Breast epithelium (tissue), 3 donors: ENCODE measurements at regions not wholly inside any gene's neighbourhood (a gene's known extent, or its start where the extent isn't known, plus 50 kb on each side); places are given as distances from the start of the nearest gene placed in this dataset.

Experiments used
- POLR2A ChIP-seq: fragments of 450-650 bp; IDR thresholded peaks from one replicate; pipeline ENCODE4 v1.6.1; 2016; ENCODE audit warnings: antibody characterized with exemption, mild to moderate bottlenecking, moderate library complexity
- POLR2AphosphoS5 ChIP-seq, 3 donors: sonication (generic); formaldehyde crosslinking; IDR thresholded peaks; one replicate each; pipeline ENCODE4 v1.6.1; 2017; ENCODE audit warnings: antibody characterized with exemption in 3 of 3
- TF ChIP-seq, protein P1 (sequence below), 3 donors: fragments of 450-650 bp; IDR thresholded peaks; one replicate each; pipeline ENCODE4 v1.5.1; 2016 to 2017; ENCODE audit warnings: antibody characterized with exemption in 3 of 3, mild to moderate bottlenecking in 3 of 3, moderate library complexity in 3 of 3

DNA sequence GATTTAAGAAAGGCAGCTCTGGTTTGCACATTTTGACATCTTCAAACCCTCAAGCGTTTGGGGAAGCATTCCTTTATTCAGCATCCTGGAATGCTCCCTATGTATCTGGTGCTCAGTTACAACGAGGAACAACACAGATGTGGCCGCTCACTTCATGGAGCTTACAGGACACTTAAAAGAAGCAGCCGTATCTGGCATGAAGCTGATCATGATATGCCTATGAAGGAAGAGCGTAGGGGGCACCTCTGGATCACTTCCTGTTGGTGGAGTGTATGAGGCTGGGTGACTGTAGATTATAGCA is 72.3 kb upstream of the TP53I11 start:
- TF ChIP-seq, protein P1, sequence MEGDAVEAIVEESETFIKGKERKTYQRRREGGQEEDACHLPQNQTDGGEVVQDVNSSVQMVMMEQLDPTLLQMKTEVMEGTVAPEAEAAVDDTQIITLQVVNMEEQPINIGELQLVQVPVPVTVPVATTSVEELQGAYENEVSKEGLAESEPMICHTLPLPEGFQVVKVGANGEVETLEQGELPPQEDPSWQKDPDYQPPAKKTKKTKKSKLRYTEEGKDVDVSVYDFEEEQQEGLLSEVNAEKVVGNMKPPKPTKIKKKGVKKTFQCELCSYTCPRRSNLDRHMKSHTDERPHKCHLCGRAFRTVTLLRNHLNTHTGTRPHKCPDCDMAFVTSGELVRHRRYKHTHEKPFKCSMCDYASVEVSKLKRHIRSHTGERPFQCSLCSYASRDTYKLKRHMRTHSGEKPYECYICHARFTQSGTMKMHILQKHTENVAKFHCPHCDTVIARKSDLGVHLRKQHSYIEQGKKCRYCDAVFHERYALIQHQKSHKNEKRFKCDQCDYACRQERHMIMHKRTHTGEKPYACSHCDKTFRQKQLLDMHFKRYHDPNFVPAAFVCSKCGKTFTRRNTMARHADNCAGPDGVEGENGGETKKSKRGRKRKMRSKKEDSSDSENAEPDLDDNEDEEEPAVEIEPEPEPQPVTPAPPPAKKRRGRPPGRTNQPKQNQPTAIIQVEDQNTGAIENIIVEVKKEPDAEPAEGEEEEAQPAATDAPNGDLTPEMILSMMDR (IDR thresholded peaks at IDR 0.05) = no peak
- no peak for TF ChIP-seq POLR2A
- no peak for TF ChIP-seq POLR2AphosphoS5 (IDR thresholded peaks at IDR 0.05)
